Dermis microvascular lymphatic vessel endothelial cell (primary cell): ENCODE measurements at regions not wholly inside any gene's neighbourhood (a gene's known extent, or its start where the extent isn't known, plus 50 kb on each side); places are given as distances from the start of the nearest gene placed in this dataset.

ENCODE experiments used
- DNase-seq, 2 donors: peaks; one replicate each; pipeline versions ENCODE4 v3.0.0 to v3.0.0-alpha.2; 2010; ENCODE audit warnings: low read depth in 2 of 2

DNA sequence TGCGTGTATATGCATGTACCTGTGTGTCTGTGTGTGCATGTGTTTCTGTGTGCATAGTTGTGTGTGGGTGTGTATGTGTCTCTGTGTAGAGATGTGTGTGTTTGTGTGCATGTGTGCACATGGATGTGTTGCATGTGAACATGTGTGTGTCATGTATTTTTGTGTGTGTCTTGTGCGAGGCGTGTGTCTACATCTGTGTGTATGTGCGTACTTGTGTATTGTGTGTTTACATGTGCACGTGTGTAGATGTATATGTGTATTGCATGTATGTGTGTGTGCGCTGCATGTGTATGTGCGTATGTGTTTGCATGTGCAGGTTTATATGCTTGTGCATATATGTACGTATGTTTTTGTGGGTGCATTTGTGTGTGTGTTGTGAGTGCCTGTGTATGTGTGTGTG is 735.2 kb downstream of the GALR1 start:
- DNase-seq: no peak

- DNase-seq: no peak
These were observed 736.1 kb downstream of the GALR1 start for GRCh38 chr18:77985526-77986281.

GRCh38 chr18:77990131-77990530 is 740.5 kb downstream of the GALR1 start:
- no peak for DNase-seq

GRCh38 chr18:77990901-77991300 is 741.3 kb downstream of the GALR1 start:
- DNase-seq: no peak

GRCh38 chr18:77992057-77992456 is 742.4 kb downstream of the GALR1 start:
- no peak for DNase-seq

DNA sequence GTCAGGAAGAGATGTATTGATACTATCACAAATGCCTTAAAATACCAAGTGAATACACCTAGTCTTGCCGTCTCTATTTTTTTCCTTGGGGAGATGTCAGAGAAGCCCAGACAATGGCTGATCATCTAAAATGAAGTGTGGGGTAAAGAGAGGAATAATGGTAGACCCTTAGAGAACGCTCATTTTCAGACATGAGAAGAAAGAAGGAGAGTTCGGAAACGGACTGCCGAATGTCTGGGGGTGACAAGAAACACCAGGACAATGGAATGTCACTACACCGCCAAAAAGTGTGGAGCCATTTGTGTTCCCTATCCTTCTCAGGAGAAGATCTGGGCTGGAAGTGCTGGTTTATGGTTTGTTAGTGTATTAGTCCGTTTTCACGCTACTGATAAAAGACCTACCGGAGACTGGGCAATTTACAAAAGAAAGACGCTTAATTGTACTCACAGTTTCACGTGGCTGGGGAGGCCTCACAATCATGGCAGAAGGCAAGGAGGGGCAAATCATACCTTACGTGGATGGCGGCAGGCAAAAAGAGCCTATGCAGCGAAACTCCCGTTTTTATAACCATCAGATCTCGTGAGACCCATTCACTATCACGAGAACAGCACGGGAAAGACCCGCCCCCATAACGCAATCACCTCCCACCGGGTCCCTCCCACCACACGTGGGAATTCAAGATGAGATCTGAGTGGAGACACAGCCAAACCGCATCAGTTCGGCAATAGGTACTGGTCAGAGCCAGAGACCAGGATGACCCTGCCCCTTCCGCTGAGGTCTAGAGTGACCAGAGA is 743.7 kb downstream of the GALR1 start:
- no peak for DNase-seq

DNA sequence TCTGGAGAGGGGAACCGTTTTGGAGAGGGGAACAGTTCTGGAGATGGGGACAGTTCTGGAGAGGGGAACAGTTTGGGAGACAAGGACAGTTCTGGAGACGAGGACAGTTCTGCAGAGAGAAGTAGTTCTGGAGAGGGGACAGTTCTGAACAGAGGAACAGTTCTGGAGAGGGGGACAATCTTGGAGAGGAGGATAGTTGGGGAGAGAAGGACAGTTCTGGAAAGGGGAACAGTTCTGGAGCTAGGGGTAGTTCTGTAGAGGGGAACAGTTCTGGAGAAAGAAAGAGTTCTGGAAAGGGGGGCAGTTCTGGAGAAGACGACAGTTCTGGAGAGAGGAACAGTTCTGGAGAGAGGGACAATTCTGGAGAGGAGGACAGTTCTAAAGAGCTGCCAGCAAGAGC is 745.9 kb downstream of the GALR1 start:
- no peak for DNase-seq

DNA sequence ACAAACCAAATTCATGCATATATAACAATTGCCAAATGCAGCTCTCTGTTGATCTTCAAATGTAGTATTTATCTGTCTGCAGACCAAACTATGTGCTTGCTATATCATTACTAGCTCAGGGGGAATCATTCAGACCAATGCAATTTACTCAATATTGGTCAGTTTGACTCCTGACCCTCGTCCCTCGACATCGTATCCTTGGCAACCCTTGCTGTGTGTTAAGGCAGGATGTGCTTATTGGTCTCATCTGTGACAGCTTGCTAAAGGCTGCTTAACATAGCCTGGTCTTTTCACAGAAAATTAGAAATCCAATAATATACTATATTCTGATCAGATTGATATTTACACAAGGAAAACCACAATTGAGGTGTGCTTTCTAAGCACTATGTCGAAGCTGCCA is 747.1 kb downstream of the GALR1 start:
- no peak for DNase-seq

- no peak for DNase-seq
These were observed 752.2 kb downstream of the GALR1 start for GRCh38 chr18:78001811-78002210.

GRCh38 chr18:78006006-78006773 is 756.5 kb downstream of the GALR1 start:
- DNase-seq: no peak

DNA sequence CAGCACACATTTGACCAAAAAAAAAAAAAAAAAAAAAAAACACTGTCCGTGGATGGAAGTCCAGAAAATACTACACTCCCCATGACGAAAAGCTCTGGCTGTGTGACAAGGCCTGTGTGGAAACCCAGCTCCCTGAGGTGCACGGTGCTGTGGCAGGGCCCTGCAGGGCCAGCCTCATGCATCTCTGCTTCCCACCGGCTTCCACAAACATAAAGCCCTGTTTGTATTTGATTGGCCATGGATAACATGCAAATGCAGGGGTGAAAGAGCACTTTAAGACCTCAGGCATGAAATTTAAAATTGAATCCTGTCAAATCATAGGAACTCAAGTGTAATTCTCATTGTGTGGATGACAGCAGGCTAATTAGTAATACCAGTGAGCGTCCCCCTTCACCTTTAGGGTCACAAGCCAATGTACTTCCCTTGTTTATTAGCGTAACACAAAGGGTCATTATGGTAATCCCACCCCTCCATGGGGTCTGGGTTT is 757.2 kb downstream of the GALR1 start:
- DNase-seq: no peak

GRCh38 chr18:78010363-78010762 is 760.7 kb downstream of the GALR1 start:
- DNase-seq: no peak

GRCh38 chr18:78017869-78018268 is 768.2 kb downstream of the GALR1 start:
- DNase-seq: no peak

- no peak for DNase-seq
These were observed 771.5 kb downstream of the GALR1 start for GRCh38 chr18:78021196-78021595.

- no peak for DNase-seq
These were observed 781.9 kb downstream of the GALR1 start for GRCh38 chr18:78031589-78031988.

- DNase-seq: no peak
These were observed 782.3 kb downstream of the GALR1 start for GRCh38 chr18:78031991-78032390.

DNA sequence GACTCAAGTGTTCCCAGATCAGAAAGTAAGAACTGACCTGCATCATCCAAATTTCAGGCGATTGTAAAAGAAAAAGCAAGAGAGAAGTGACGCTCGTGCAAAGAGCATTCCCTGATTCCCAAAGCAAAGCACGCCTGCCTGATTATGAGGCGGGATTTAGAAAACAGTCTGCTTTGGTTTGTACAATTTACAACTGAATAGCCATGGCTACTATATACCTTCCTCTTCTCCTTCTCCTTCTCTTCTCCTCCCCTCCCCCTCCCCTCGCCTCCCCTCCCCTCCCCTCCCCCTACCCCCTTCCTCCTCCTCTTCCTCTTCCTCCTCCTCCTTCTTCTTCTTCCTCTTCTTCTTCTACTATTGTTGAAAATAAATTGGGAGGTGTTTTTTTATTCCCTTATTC is 782.9 kb downstream of the GALR1 start:
- DNase-seq: no peak

- DNase-seq: no peak
These were observed 785.1 kb downstream of the GALR1 start for GRCh38 chr18:78034755-78035154.

DNA sequence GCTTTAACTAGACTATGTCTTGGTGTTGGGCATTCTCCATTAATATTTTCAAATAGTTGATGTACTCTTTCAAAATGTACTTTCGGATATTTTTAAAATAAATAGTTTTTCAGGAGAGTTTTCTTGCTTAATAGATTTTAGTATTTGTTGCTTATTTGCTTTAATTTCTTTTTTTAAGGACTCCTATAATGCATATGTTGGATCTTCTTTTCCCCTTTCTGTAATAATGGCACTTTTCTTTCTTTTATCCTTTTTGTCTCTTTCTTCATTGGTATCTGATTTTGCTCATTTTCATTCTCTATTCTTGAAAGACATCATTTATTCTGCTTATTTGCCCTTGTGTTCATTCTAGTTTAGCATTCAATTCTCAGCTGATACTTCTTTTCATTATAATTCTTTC is 791.6 kb downstream of the GALR1 start:
- no peak for DNase-seq

DNA sequence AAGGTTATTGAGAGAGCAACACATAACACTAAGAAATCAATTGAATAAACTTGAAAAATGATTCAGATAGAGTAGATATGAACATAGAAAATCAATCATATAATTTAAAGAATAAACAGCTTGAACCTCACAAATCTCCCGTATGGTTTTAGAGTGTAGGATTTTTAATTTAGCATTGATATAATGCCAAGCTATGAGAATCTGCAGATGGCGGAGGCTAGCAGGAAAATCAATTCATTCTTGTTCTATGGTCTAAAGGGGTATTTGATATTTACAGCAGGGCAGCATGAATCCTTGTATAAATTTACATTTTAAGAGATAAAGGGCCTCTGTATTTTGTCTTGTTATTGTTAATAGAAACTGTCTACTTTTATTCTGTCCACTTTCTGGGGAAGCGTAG is 797.0 kb downstream of the GALR1 start:
- no peak for DNase-seq

- no peak for DNase-seq
These were observed 799.6 kb downstream of the GALR1 start for GRCh38 chr18:78049281-78049680.

DNA sequence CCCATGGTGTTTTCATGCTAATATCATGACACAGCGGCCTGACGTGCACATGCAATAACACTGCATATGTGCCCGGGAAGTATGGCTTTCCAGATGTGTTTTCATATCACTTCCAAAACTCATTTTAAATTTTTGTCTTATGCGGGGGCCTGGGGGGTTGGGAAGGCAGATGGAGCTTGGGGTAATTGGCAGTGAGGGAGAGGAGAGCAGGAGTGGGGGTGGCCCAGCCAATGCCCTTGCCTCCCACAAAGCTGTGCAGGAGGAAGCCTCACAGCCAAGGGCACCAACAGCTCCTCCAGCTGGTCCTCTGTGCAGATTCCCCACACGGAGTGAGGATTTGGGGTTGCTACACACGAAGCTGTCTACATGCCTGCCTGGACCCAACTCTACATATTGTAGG is 805.2 kb downstream of the GALR1 start:
- DNase-seq: no peak
